HuH-7.5 (cell line): ENCODE measurements at regions not wholly inside any gene's neighbourhood (a gene's known extent, or its start where the extent isn't known, plus 50 kb on each side); places are given as distances from the start of the nearest gene placed in this dataset.

Source experiments
- DNase-seq: peaks from one replicate; pipeline ENCODE4 v3.0.0; 2011; ENCODE audit warnings: low spot score

DNA sequence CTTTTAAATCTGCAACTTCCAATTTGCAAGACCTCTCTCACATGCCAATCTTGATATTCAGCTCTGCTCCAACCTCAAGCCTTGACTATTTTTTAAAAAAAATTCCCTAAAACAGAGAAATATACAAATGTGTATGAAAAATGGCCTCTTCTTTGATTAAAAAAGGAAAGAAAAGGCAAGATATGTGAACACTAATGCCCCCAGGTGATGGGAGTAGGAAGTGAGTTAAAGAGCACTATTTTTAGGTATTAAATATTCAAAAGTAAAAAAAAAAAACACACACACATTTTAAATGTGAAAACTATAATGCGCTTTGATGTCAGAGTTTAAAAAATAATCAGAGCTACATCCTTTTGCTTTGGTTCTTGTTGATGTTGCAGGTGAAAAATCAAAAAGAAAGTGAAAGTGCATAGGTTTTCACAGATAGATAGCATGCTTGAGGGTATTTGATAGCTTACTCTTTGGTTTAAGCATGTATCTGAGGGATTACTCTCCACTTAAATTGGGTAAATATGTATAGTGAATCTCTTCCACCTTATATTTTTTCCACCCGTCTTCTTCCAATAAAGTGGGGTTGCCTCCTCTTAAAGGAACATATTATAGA, 406.0 kb upstream of the POU3F3 start:
- DNase-seq, result no peak

GRCh38 chr2:104448661-104449440, 405.1 kb upstream of the POU3F3 start:
- DNase-seq, result no peak

GRCh38 chr2:104452558-104452957, 401.4 kb upstream of the POU3F3 start:
- no peak for DNase-seq

GRCh38 chr2:104462731-104463130, 391.2 kb upstream of the POU3F3 start:
- no peak for DNase-seq

- no peak for DNase-seq
These were observed 387.9 kb upstream of the POU3F3 start for GRCh38 chr2:104465981-104466380.

GRCh38 chr2:104468846-104469245, 385.1 kb upstream of the POU3F3 start:
- no peak for DNase-seq

DNA sequence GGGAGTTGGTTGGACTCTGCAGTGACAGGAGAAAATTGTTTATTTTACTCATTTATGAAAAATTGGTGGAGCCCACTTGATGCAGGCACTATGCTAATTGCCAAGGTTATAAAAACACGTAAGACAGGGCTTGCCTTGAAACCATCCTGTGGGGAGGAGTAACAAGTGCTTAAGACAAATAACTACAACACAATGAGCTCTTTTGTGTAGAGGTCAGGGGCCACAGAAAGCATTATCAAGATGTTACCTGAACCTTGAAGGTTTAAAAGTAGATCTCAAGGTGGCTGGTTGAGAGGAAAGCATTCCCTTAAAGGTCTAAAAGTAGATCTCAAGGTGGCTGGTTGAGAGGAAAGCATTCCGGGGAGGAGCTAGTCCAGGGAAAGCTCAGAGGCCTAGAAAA, 381.8 kb upstream of the POU3F3 start:
- no peak for DNase-seq

GRCh38 chr2:104473546-104473945, 380.4 kb upstream of the POU3F3 start:
- no peak for DNase-seq

DNA sequence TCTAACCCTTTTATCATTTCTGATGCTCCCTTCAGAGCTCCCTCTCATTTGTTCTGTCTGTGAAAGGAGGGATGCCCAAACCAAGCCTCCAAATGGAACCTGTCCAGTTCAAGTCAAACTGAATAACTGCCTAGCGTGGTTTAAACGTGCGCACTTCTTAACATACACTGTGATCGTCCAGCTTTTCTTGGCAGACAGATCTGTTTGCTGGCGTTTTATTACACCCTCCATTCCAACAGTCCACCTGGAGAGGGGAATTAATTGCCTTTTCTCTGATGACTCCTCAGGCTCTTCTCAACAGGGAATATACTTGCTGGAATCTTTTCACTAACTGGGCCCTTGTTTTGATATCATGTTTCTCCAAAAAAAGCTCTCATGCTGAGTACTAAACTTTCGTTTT, 379.2 kb upstream of the POU3F3 start:
- DNase-seq, result no peak

GRCh38 chr2:104476075-104476474, 377.8 kb upstream of the POU3F3 start:
- no peak for DNase-seq

DNA sequence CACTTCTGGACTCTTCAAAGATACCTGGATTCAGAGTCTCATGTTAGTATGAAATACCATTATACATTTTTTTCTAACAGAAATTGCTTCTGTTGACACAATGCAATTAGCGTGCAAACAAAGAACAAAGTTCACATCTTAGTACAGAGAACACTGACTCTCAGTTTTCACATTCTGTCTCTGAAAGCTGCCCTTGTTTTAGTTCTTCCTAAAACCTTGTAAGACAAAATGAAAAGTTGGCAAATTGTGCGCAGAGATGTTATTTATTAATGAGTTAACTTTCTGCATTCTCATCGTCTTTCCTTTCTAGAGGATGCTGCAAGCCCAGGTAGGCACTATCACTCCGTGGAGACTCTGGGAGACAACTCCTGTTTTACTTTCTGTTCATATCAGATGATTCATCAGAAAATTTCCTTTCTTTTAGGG, 377.3 kb upstream of the POU3F3 start:
- DNase-seq, result no peak

DNA sequence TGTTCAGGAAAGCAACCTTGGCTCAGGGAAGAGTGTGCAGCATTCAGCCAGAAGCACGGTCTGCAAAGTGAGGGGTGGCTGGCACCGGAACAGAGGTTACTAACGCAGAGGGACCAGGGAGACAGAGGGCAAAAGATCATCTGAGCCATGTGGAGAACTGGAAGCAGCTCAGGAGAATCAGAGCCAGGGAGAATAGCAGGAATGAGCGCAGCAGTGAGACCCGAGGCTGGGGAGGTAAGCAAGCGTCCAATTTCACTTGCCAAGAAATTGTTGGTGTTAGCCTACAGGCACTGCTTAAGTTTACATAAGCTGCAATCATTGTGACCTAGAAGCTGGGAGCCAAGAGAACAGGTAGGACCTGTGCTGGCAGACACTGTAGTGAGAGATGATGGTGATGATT, 372.6 kb upstream of the POU3F3 start:
- no peak for DNase-seq

GRCh38 chr2:104487366-104487765, 366.5 kb upstream of the POU3F3 start:
- DNase-seq, result no peak

DNA sequence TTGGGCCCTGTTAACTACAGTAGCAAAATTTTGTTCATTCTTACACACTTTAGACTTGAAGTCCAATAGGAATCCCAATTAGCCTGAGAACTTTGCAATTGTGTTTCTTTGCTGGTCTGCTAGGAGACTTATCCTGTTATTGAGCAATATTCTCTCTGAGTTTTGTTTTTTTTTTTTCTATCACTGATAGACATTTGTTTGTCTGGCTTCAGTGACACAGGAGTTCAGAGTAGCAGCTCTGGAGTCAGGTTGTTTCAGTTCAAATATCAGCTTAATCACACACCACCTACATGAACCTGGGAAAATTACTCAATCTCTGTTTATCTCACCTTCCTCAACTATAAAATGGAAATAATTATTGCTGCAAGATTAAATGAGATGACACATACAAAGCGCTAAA, 360.2 kb upstream of the POU3F3 start:
- DNase-seq, result no peak

DNA sequence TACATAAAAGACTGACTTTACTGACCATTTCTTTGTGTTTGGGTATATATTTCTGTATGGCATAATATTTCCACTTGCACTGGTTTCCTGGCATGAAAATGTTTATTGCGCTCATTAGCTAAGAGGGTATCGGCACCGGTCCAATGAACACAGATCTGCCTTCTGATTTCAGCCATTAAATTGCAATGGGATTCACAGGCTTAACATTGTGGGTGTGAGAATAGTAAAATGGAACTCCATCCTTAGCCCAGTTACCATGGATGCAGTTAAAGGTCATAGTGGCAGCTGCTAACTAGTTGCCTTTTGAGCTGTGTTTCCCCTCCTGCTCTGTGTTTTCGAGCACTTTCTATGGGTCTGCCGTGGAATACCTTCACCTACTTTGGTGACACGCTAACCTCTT, 352.6 kb upstream of the POU3F3 start:
- no peak for DNase-seq

DNA sequence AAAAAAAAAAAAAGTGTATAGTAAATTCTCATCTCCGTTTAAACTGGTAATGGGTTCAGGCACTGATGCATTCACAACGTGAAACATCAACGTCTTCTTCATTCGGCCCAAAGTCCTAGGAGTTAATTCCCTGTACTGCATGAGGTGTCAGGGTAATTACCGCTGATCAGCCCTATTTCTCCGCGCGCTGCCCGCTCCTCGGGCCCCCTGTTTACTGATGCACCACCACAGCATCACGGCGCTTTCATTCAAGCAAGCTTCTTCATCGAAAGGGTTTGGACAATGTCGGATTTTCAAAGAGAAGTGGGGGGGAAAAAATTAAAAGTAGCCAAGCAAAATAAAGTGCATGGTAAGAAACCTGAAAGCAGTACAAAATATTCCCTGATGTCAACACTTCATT, 352.0 kb upstream of the POU3F3 start:
- DNase-seq, result no peak

GRCh38 chr2:104502901-104503300, 351.0 kb upstream of the POU3F3 start:
- DNase-seq, result no peak

GRCh38 chr2:104504331-104505073, 349.4 kb upstream of the POU3F3 start:
- DNase-seq, result no peak

DNA sequence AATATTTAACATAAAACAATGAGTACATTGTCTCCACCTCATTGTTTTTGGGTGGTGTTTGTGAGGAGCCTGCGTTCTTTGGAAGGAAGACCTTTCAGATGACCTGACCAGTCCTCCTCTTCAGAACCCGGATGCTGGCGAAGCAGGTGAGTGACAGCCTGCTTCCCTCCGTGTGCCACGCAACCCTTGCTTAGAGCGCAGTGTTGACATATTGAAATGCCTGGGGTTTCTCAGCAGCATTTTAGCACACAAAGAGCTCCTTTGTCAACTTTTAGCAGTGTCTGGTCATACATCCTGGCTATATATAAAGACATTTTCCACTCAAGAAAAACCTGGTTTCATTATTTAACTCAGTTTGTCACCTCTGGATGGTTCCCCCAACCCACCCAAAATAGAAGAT, 335.7 kb upstream of the POU3F3 start:
- DNase-seq, result no peak

DNA sequence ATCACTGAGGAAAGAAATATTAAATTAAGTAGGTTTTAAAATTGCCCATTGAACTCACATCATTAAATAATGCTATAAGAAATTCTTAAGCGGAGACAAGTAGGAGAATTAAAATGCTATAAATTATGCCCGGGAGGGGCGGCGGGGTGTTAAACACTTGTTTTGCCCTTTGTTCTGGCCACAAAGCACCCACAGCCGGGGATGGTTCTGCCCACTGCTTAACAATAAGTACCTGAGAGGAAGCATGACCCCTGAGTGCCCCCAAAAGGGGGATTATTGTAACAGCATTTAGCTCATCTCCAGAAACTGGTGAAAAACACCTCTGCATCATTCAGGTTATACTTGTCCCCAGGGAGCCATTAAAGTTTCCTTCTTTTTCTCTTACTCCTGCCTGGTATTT, 332.7 kb upstream of the POU3F3 start:
- no peak for DNase-seq

DNA sequence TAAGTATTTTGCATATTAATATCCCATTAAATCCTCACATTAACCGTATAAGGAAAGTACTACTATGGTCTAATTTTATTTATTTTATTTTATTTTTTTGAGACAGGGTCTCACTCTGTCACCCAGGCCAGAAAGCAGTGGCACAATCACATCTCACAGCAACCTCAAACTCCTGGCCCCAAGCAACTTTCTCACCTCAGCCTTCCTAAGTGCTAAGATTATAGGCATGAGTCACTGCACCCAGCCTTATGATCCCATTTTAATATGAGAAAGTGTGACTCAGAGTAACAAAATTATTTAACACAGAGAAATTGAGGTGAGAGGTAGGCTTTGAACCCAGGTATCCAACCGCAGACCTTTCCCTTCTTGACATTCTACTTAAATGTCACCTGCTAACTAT, 330.0 kb upstream of the POU3F3 start:
- no peak for DNase-seq

- DNase-seq, result no peak
These were observed 325.8 kb upstream of the POU3F3 start for GRCh38 chr2:104528101-104528500.

GRCh38 chr2:104531122-104531521, 322.8 kb upstream of the POU3F3 start:
- DNase-seq, result no peak
